ENCODE measurements at regions not wholly inside any gene's neighbourhood (a gene's known extent, or its start where the extent isn't known, plus 50 kb on each side); places are given as distances from the start of the nearest gene placed in this dataset.
"Not testable (repeated sequence)": the region's sequence is repeated elsewhere in the genome, so short reads cannot be mapped to it uniquely, and the experiment has no call there.

DNA sequence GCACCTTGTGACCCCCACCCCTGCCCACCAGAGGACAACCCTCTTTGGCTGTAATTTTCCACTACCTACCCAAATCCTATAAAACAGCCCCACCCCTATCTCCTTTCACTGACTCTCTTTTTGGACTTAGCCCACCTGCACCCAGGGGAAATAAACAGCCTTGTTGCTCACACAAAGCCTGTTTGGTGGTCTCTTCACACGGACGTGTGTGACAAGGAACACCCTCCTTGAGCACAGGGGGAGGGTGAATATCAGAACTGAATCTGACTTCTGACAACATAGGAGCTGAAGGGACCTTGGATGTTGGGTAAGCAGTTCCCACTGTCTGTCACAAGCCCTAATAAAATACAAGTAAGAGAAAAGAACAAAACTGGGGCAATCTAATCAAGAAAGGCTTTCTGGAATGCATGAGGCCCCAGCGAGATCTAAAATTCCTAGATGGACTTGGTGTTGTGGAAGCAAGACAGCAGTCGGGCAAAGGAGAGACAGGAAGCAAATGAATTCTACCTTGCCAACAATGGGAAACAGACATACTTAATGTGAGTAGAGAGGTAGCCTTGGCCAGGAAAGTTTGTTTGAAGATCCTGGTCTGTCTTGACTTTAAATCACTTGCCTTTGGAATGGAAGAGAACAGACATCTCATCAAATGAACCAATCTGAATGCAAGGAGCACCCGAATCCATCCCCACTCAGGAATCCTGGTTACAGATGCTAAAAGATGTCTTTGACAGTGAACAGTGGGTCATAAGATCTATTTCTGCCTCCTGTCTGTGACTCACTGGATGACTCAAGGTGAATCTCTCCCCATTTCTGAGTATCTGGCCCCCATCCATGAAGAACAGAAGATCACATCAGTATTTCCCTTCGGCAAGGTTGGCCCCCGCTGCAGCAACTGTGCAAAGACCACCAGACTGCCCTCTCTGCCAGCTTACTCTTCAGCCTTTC is 53.3 kb downstream of the OLFML3 start:
- no peak for DNase-seq

DNA sequence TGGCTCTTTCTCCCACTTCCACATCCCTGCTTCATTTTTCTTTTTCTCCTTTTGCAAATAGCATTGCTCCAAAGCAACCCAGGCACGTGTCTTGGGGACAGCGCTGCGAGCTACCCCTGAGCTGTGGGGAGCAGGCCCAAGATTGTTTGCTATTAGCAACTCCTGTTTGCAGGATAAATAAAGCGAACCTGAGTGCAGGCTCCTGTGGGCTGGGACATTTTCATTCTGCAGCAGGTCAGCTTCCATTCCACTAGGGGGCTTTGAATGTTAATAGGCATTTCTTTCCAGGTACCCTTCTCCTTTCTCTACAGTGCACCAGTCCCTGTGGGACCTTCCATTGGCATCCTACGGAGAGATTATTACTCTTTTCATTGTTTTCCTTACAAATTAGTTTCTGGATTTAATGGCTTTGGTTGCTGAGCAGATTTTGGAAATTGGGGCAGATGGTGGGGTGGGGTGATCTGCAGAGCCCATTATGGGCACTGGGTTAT is 54.0 kb downstream of the OLFML3 start:
- peak; percentile 66 for DNase-seq

DNA sequence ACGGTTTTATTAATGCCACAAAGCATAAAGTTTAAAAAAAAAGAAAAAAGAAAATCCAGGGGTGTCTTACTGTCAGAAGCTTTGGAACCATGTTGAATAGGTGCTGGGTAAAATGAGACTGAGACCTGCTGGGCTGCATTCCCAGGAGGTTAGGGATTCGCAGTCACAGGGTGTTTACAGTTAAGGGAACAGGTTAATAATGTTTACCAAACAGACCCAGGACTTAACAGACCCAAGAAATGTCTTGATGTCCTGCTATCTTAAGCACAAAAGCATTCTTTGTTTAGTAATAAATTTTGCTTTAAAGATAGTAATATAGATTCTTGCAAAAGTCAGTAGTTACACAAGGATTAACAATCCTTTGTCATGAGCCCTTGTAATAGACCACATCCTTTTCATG is 54.7 kb downstream of the OLFML3 start:
- no peak for DNase-seq

DNA sequence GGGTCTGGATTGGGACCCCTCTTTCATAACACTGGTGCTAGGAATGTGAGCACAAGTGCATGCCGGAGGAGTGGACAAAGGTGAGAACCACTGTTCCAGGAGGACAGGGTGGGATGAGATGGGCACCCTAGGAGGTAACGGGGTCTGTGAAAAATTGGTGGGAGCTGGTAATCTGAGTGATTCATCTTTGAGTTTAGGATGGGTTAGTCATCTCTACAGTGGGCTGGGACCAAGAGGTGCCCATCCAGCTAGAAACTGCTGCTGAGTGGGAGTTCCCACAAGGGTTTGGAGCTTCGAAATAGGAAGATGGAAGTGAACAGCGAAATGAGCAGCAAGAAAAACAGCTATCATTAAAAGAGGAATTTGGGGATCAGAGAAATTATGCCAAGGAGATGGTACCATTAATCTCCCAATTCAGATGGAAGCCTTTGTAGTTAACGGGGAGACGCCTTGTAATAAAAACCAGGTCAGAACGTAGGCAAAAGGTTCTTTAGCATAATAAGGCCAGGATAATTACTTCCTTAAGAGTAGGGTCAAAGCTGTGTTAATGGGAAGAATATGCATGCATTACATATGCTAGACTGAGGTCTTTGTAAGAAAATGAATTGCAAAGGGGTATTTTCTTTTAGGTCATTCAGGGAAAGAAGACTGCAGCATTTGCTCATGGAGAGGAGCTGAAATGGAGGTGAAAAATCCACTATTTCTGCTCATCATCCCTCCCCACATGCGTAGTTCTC is 55.5 kb downstream of the OLFML3 start:
- DNase-seq = no peak

DNA sequence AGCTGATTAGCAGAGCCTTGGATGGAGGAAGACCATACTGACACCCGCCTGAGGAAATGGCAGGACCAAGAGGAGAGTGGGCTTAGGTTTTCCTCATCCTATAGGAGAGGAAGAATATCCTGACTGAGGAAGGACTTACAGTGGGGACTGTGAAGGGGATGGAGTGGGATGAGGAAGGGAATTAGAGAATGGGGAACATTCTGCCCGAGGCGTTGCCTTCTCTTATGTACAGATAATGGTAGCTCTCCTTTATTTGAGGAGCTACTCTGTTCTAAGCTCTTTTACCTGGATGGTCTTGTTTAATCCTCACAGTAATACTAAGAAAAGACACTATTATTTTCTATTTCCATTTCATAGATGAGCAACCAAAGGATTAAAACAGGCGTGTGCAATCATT is 56.0 kb downstream of the OLFML3 start:
- DNase-seq = no peak

DNA sequence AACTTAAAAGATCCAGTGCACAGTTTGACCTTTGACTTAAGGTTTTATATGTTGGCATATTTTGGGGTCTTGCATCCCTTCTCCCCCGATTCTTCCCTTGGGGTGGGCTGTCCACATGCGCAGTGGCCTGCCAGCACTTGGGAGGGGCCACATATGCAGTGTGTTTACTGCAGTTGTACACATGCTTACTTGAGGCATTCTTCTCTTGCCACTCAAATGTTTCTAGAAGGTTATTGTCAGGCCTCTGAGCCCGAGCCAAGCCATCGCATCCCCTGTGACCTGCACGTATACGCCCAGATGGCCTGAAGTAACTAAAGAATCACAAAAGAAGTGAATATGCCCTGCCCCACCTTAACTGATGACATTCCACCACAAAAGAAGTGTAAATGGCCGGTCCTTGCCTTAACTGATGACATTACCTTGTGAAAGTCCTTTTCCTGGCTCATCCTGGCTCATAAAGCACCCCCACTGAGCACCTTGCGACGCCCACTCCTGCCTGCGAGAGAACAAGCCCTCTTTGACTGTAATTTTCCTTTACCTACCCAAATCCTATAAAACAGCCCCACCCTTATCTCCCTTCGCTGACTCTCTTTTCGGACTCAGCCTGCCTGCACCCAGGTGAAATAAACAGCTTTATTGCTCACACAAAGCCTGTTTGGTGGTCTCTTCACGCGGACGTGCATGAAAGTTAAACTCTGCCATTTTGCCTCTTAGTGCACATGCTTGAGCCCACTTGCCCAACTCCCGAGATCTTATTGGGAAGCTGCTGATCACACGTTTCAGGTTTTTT is 57.8 kb downstream of the OLFML3 start:
- DNase-seq = not testable (repeated sequence)

DNA sequence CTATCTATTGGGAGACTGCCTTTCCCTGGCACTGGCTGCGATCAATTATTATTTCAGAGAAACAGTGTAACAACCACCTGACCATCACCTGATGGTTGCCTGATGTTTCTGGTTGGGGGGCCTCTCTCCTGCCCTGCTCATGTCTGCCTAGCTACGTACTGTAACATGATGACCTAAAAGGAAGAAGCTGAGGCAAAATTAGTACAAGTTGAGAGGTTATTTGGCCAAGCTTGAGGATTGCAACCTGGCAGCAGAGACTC is 58.3 kb downstream of the OLFML3 start:
- no peak for DNase-seq

DNA sequence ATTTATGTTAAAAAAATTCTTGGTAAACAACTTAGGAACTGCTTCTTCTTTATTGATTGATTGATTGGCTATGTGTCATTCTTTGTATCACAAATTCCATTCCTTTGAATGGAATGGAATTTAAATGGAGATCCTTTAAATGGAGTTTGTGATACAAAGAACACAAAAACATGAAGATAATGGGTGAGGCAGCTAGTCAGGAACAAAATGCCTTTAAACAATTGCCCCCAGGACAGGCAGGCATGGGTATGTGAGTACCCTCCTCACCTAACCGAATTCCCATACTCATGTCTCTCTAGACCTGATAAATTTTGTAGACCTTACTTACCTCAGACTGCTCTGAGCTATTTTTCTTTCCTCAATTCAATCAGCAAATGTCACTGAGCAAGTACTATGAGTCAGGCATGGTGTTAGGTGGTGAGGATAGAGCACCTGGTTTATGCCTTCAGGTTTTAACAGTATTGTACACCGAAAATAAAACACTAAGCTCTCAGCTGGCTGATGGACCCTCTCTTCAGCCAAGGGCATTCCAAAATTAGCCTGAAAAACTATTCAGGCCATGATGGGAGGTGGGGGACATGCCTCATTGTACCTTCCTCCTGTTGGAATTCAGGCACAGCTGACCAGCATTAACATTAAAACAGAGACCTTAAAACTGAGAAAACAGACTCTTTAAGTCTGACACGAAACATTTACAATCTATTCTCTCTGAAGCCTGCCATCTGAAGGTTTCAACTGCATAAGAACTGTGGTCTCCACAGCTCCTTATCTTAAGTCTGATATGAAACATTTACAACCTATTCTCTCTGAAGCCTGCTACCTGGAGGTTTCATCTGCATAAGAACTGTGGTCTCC is 58.9 kb downstream of the OLFML3 start:
- DNase-seq = no peak
